ENCODE measurements at regions not wholly inside any gene's neighbourhood (a gene's known extent, or its start where the extent isn't known, plus 50 kb on each side); places are given as distances from the start of the nearest gene placed in this dataset.

DNA sequence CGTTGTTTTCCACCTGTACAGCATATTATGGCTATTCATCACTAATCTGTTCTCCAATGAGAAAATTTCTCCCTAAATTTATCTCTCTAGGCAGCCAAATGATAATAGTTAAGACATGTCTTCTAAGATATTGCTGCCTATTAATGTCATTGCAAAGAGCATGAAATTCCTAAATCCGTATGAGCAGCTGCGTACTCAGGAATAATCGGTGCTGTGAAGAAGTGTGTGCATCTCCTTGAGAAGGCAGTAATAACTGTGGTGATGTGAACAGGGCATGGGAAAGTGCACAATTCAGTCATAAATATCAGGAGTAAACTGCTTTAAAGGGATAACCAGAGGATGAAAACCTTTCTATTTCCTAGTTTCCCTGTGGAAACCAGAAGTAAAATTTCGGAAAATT lies 112.2 kb downstream of the SLITRK5 start:
- H3K27me3 Mint-ChIP-seq (ENCODE audit: low read depth), result no peaks in the 10 kb centered on the region
- no peaks in the 10 kb centered on the region for H3K9me3 Mint-ChIP-seq
- H3K27ac Mint-ChIP-seq (ENCODE audit: unreplicated experiment), result no peak overlapping the region
- H3K4me3 Mint-ChIP-seq, result no peak overlapping the region
- DNase-seq (ENCODE audit: low read depth, low spot score), result no peak
- H3K4me1 Mint-ChIP-seq, result no peaks in the 10 kb centered on the region
- no peaks in the 10 kb centered on the region for H3K36me3 Mint-ChIP-seq (ENCODE audit: low read depth)
- TF ChIP-seq, protein P1, sequence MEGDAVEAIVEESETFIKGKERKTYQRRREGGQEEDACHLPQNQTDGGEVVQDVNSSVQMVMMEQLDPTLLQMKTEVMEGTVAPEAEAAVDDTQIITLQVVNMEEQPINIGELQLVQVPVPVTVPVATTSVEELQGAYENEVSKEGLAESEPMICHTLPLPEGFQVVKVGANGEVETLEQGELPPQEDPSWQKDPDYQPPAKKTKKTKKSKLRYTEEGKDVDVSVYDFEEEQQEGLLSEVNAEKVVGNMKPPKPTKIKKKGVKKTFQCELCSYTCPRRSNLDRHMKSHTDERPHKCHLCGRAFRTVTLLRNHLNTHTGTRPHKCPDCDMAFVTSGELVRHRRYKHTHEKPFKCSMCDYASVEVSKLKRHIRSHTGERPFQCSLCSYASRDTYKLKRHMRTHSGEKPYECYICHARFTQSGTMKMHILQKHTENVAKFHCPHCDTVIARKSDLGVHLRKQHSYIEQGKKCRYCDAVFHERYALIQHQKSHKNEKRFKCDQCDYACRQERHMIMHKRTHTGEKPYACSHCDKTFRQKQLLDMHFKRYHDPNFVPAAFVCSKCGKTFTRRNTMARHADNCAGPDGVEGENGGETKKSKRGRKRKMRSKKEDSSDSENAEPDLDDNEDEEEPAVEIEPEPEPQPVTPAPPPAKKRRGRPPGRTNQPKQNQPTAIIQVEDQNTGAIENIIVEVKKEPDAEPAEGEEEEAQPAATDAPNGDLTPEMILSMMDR (conservative IDR thresholded peaks at IDR 0.05), result no peak

- no peak for DNase-seq (ENCODE audit: low read depth, low spot score)
- Mint-ChIP-seq H3K9me3 (peaks cover 3% of the 10 kb centered on the region), H3K4me3 (no peak overlapping the region), H3K27me3 (ENCODE audit: low read depth) (no peaks in the 10 kb centered on the region), H3K36me3 (ENCODE audit: low read depth) (no peaks in the 10 kb centered on the region), H3K27ac (ENCODE audit: unreplicated experiment) (no peak overlapping the region), H3K4me1 (no peaks in the 10 kb centered on the region)
- TF ChIP-seq, protein P1 (conservative IDR thresholded peaks at IDR 0.05), result no peak
These were observed 117.2 kb downstream of the SLITRK5 start for GRCh38 chr13:87788363-87788762.

GRCh38 chr13:87792878-87793277 lies 121.7 kb downstream of the SLITRK5 start:
- H3K36me3 Mint-ChIP-seq (ENCODE audit: low read depth), result no peaks in the 10 kb centered on the region
- no peaks in the 10 kb centered on the region for H3K27me3 Mint-ChIP-seq (ENCODE audit: low read depth)
- H3K4me3 Mint-ChIP-seq, result no peak overlapping the region
- TF ChIP-seq, protein P1 (conservative IDR thresholded peaks at IDR 0.05), result no peak
- H3K4me1 Mint-ChIP-seq, result no peaks in the 10 kb centered on the region
- H3K27ac Mint-ChIP-seq (ENCODE audit: unreplicated experiment), result no peak overlapping the region
- DNase-seq (ENCODE audit: low read depth, low spot score), result no peak
- H3K9me3 Mint-ChIP-seq, result peaks cover 3% of the 10 kb centered on the region

DNA sequence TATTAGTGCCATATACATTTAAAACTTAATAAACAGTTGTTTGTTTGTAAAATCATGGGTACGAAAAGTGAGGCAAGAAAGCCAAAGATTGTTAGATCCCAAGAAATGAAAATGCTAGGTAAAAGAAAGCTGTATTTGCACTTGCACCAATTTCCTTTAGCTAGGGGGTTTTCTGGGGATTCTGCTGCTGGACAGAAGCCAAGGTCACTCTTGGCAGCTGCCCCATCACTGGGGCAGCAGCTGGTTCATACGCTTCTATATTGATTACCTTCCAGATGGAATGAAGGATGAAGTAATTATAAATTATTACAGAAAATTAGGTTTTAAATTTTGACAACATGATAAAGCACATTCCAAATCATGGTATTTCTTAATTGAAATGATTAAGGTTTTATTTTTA lies 127.4 kb downstream of the SLITRK5 start:
- Mint-ChIP-seq H3K27me3 (ENCODE audit: low read depth) (no peaks in the 10 kb centered on the region), H3K27ac (ENCODE audit: unreplicated experiment) (no peak overlapping the region), H3K4me3 (no peak overlapping the region), H3K36me3 (ENCODE audit: low read depth) (no peaks in the 10 kb centered on the region), H3K4me1 (no peaks in the 10 kb centered on the region), H3K9me3 (no peaks in the 10 kb centered on the region)
- DNase-seq (ENCODE audit: low read depth, low spot score), result no peak
- TF ChIP-seq, protein P1 (conservative IDR thresholded peaks at IDR 0.05), result no peak

DNA sequence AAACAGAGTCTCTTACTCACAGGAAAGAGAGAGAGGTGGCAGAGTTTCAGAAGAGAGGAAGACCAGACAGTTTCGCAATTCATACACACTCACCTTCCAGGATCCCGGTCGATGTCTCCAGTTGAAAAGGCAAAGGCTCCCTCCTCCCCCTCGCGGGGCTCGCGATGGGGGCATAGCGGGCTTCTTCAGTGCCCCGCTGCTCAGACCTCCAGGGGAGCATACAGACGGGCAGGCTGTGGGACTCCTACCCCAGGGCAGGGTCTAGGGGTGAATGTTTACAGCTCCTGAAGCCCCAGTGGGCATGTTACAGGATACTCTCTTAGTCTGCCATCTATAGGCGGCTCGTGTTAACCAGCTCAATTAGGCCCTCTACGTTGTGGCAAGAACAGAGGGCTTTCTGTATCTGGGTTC lies 139.2 kb downstream of the SLITRK5 start:
- no peak for DNase-seq (ENCODE audit: low read depth, low spot score)
- Mint-ChIP-seq H3K27ac (ENCODE audit: unreplicated experiment) (peak overlapping the region; percentile 35), H3K36me3 (ENCODE audit: low read depth) (no peaks in the 10 kb centered on the region), H3K27me3 (ENCODE audit: low read depth) (no peaks in the 10 kb centered on the region), H3K4me1 (no peaks in the 10 kb centered on the region), H3K9me3 (no peaks in the 10 kb centered on the region), H3K4me3 (peak overlapping the region; percentile 54)
- TF ChIP-seq, protein P1 (conservative IDR thresholded peaks at IDR 0.05), result peak; percentile 33

GRCh38 chr13:87810920-87811344 lies 139.8 kb downstream of the SLITRK5 start:
- H3K27ac Mint-ChIP-seq (ENCODE audit: unreplicated experiment), result no peak overlapping the region
- no peaks in the 10 kb centered on the region for H3K4me1 Mint-ChIP-seq
- TF ChIP-seq, protein P1 (conservative IDR thresholded peaks at IDR 0.05), result no peak
- no peaks in the 10 kb centered on the region for H3K9me3 Mint-ChIP-seq
- H3K27me3 Mint-ChIP-seq (ENCODE audit: low read depth), result no peaks in the 10 kb centered on the region
- DNase-seq (ENCODE audit: low read depth, low spot score), result no peak
- H3K4me3 Mint-ChIP-seq, result no peak overlapping the region
- H3K36me3 Mint-ChIP-seq (ENCODE audit: low read depth), result no peaks in the 10 kb centered on the region
